CD14-positive monocyte (primary cell): ENCODE measurements at regions not wholly inside any gene's neighbourhood (a gene's known extent, or its start where the extent isn't known, plus 50 kb on each side); places are given as distances from the start of the nearest gene placed in this dataset.

Source experiments
- DNase-seq, 3 donors: peaks; one replicate each; pipeline ENCODE4 v3.0.0-alpha.2; 2011 to 2022
- H2AFZ ChIP-seq: 2 replicates; pipeline ENCODE4 v1.6.0; 2012; ENCODE audit warnings: mild to moderate bottlenecking, low read depth, low read length, inconsistent platforms; ENCODE audit not compliant: insufficient read depth, poor library complexity, severe bottlenecking
- H3K27ac ChIP-seq, 2 donors: 1 replicate in 1 of 2; 2 replicates in 1 of 2; pipeline ENCODE4 v1.5.1; 2012 to 2013; ENCODE audit warnings: low read length in 2 of 2, control low read depth in 1 of 2, inconsistent platforms in 1 of 2, low read depth in 1 of 2, mild to moderate bottlenecking in 1 of 2
- H3K27me3 ChIP-seq, 2 donors: one replicate each; pipeline versions ENCODE4 v1.6.0 to v1.6.1; 2011 to 2013; ENCODE audit warnings: low read length in 2 of 2; ENCODE audit not compliant: control insufficient read depth in 2 of 2, insufficient read depth in 2 of 2
- H3K36me3 ChIP-seq, 2 donors: replicated peaks in 1 of 2; 1 replicate in 1 of 2; 2 replicates in 1 of 2; pipeline versions ENCODE4 v1.5.1 to v1.6.1; 2012 to 2013; ENCODE audit warnings: low read length in 2 of 2, control low read depth in 1 of 2, inconsistent platforms in 1 of 2, mild to moderate bottlenecking in 1 of 2; ENCODE audit not compliant: insufficient read depth in 2 of 2, control insufficient read depth in 1 of 2
- H3K4me1 ChIP-seq, 2 donors: 1 replicate in 1 of 2; 2 replicates in 1 of 2; pipeline versions ENCODE4 v1.5.1 to v1.6.1; 2012 to 2013; ENCODE audit warnings: low read length in 2 of 2, control low read depth in 1 of 2, inconsistent platforms in 1 of 2, mild to moderate bottlenecking in 1 of 2, moderate library complexity in 1 of 2; ENCODE audit not compliant: insufficient read depth in 2 of 2, control insufficient read depth in 1 of 2
- H3K4me2 ChIP-seq: replicated peaks from 2 replicates; pipeline ENCODE3; 2012; ENCODE audit warnings: low read length, moderate library complexity, mild to moderate bottlenecking; ENCODE audit not compliant: poor library complexity, severe bottlenecking; ENCODE audit errors: extremely low read depth
- H3K4me3 ChIP-seq, 3 experiments: fragments of 200-600 bp in 1 of 3; sonication (generic) in 1 of 3; replicated peaks in 1 of 3; 1 replicate in 2 of 3; 2 replicates in 1 of 3; pipeline ENCODE4 v1.5.1; 2011 to 2013; ENCODE audit warnings: low read length in 3 of 3, mild to moderate bottlenecking in 3 of 3, control low read depth in 2 of 3, low read depth in 2 of 3, inconsistent platforms in 1 of 3, moderate library complexity in 1 of 3
- H3K79me2 ChIP-seq: 2 replicates; pipeline ENCODE4 v1.6.0; 2012; ENCODE audit warnings: mild to moderate bottlenecking, control low read depth, inconsistent platforms, low read length, moderate library complexity; ENCODE audit not compliant: insufficient read depth
- H3K9ac ChIP-seq: 2 replicates; pipeline ENCODE4 v1.6.0; 2017; ENCODE audit warnings: low read length, mild to moderate bottlenecking; ENCODE audit not compliant: insufficient read depth, poor library complexity, severe bottlenecking
- H3K9me3 ChIP-seq, 2 donors: replicated peaks in 1 of 2; 1 replicate in 1 of 2; 2 replicates in 1 of 2; pipeline versions ENCODE4 v1.5.1 to v1.6.1; 2012 to 2013; ENCODE audit warnings: low read length in 2 of 2, control low read depth in 1 of 2; ENCODE audit not compliant: control insufficient read depth in 1 of 2, insufficient read depth in 1 of 2
- H4K20me1 ChIP-seq: 2 replicates; pipeline ENCODE4 v1.6.0; 2012; ENCODE audit warnings: mild to moderate bottlenecking, low read length, control low read depth, moderate library complexity; ENCODE audit not compliant: insufficient read depth
- H3K27ac Mint-ChIP-seq, 7 donors: one replicate each; pipeline ENCODE4 v1.8.0; 2020; ENCODE audit warnings: mild to moderate bottlenecking in 7 of 7, mixed read lengths in 7 of 7, moderate library complexity in 6 of 7, inconsistent platforms in 2 of 7
- H3K27me3 Mint-ChIP-seq, 3 donors: one replicate each; pipeline ENCODE4 v1.8.0; 2021 to 2022; ENCODE audit warnings: low read depth in 3 of 3, mild to moderate bottlenecking in 3 of 3, mixed read lengths in 3 of 3, moderate library complexity in 3 of 3, inconsistent platforms in 1 of 3
- H3K36me3 Mint-ChIP-seq, 2 donors: one replicate each; pipeline ENCODE4 v1.8.0; 2020; ENCODE audit warnings: mixed read lengths in 2 of 2, inconsistent platforms in 1 of 2, mild to moderate bottlenecking in 1 of 2
- H3K4me1 Mint-ChIP-seq: one replicate; pipeline ENCODE4 v1.8.0; 2020; ENCODE audit warnings: mild to moderate bottlenecking, mixed read lengths
- H3K4me3 Mint-ChIP-seq, 2 donors: one replicate each; pipeline ENCODE4 v1.8.0; 2020; ENCODE audit warnings: mild to moderate bottlenecking in 2 of 2, mixed read lengths in 2 of 2, moderate library complexity in 1 of 2
- H3K9me3 Mint-ChIP-seq, 7 donors: one replicate each; pipeline ENCODE4 v1.8.0; 2020 to 2022; ENCODE audit warnings: mixed read lengths in 7 of 7, mild to moderate bottlenecking in 6 of 7, moderate library complexity in 6 of 7, inconsistent platforms in 2 of 7
- CTCF ChIP-seq: fragments of 200-600 bp; IDR thresholded peaks from one replicate; pipeline ENCODE4 v1.8.0; 2022; ENCODE audit warnings: antibody characterized with exemption, mild to moderate bottlenecking
- WGBS: methylation state at CpG from one replicate; pipeline ENCODE4 v1.1.5; 2013; ENCODE audit warnings: missing lambda C conversion rate; ENCODE audit not compliant: insufficient coverage; 5-methylcytosine and 5-hydroxymethylcytosine counted together
- intact Hi-C, 2 donors: fragments of 100-400 bp; cut with micrococcal nuclease; formaldehyde crosslinking; loops; one replicate each; pipeline versions ENCODE4 v1.15.0 to v1.15.1; 2023

GRCh38 chr4:13986548-13986947 lies 359.0 kb upstream of the BOD1L1 start:
- Histone ChIP-seq H3K9me3 (no peaks in the 10 kb centered on the region), H3K4me3 (no peak overlapping the region), H3K9ac (no peak overlapping the region), H3K79me2 (no peaks in the 10 kb centered on the region), H3K4me1 (peaks cover 7 to 11% of the 10 kb centered on the region in 2 donors), H3K27me3 (no peaks in the 10 kb centered on the region), H3K27ac (no peak overlapping the region), H3K4me2 (no peak overlapping the region), H2AFZ (no peak overlapping the region), H3K36me3 (no peaks in the 10 kb centered on the region), H4K20me1 (no peaks in the 10 kb centered on the region)
- 94% methylated on average over 2 of the region's 4 CpGs for WGBS
- Mint-ChIP-seq H3K27ac (no peak overlapping the region), H3K36me3 (no peaks in the 10 kb centered on the region), H3K4me1 (peaks cover 20% of the 10 kb centered on the region), H3K27me3 (peaks cover 0 to 2% (median 1%) of the 10 kb centered on the region in 3 donors), H3K4me3 (no peak overlapping the region), H3K9me3 (no peaks in the 10 kb centered on the region)
- DNase-seq: no peak
- intact Hi-C loops: no loop called here
- TF ChIP-seq CTCF: no peak

- intact Hi-C loops: no loop called here
- Histone ChIP-seq H3K4me3 (no peak overlapping the region), H3K4me1 (peaks cover 0 to 5% of the 10 kb centered on the region in 2 donors), H3K9me3 (no peaks in the 10 kb centered on the region), H3K27ac (no peak overlapping the region), H3K9ac (no peak overlapping the region), H2AFZ (no peak overlapping the region), H4K20me1 (no peaks in the 10 kb centered on the region), H3K27me3 (no peaks in the 10 kb centered on the region), H3K79me2 (no peaks in the 10 kb centered on the region), H3K4me2 (no peak overlapping the region), H3K36me3 (no peaks in the 10 kb centered on the region)
- no CpG with 5 or more reads among the region's 11 CpGs for WGBS
- H3K4me3 Mint-ChIP-seq: no peak overlapping the region
- peaks cover 13% of the 10 kb centered on the region for H3K4me1 Mint-ChIP-seq
- peaks cover 0 to 1% (median 0%) of the 10 kb centered on the region in 3 donors for H3K27me3 Mint-ChIP-seq
- DNase-seq: no peak
- no peak for TF ChIP-seq CTCF
- H3K36me3 Mint-ChIP-seq: no peaks in the 10 kb centered on the region
- no peaks in the 10 kb centered on the region for H3K9me3 Mint-ChIP-seq
- no peak overlapping the region for H3K27ac Mint-ChIP-seq
Observed at GRCh38 chr4:13988353-13989305, 361.1 kb upstream of the BOD1L1 start.
